ENCODE measurements at regions not wholly inside any gene's neighbourhood (a gene's known extent, or its start where the extent isn't known, plus 50 kb on each side); places are given as distances from the start of the nearest gene placed in this dataset.

- BruUV-seq (replicated peaks), result no TSS peak
- TF ChIP-seq POLR2A (IDR thresholded peaks at IDR 0.05; ENCODE audit: borderline replicate concordance, extremely low read depth, insufficient read depth, insufficient read length) (no peak), TCF7L2 (IDR thresholded peaks at IDR 0.05; ENCODE audit: borderline replicate concordance, extremely low read depth, insufficient read depth, insufficient read length) (no peak), EGR1 (IDR thresholded peaks at IDR 0.05; ENCODE audit: low read depth) (no peak), ZFX (IDR thresholded peaks at IDR 0.05) (no peak), MAX (IDR thresholded peaks at IDR 0.05) (no peak), SRF (IDR thresholded peaks at IDR 0.05; ENCODE audit: low read depth) (no peak), EZH2phosphoT487 (IDR thresholded peaks at IDR 0.05; ENCODE audit: borderline replicate concordance) (no peak), POLR2AphosphoS5 (IDR thresholded peaks at IDR 0.05; ENCODE audit: low read depth, low read length) (no peak), CBX3 (IDR thresholded peaks at IDR 0.05; ENCODE audit: low read depth) (no peak), ZBTB33 (IDR thresholded peaks at IDR 0.05; ENCODE audit: extremely low read depth, insufficient replicate concordance, low read length) (no peak), CTCF (IDR thresholded peaks at IDR 0.05 in 2 of 3, conservative IDR thresholded peaks at IDR 0.05 in 1 of 3; ENCODE audit: borderline replicate concordance in 1 of 3, insufficient read depth in 1 of 3, low read depth in 2 of 3, low read length in 2 of 3) (no peak), FOSL1 (IDR thresholded peaks at IDR 0.05; ENCODE audit: low read depth) (no peak), REST (IDR thresholded peaks at IDR 0.05; ENCODE audit: low read depth) (no peak), RAD21 (IDR thresholded peaks at IDR 0.05; ENCODE audit: low read depth) (no peak), YY1 (IDR thresholded peaks at IDR 0.05; ENCODE audit: extremely low read depth, insufficient replicate concordance, low read depth, low read length) (no peak), SP1 (IDR thresholded peaks at IDR 0.05; ENCODE audit: low read depth) (no peak), ATF3 (IDR thresholded peaks at IDR 0.05) (no peak), JUND (IDR thresholded peaks at IDR 0.05) (no peak)
- RAD21 ChIA-PET (ENCODE audit: low non-redundant PET in 1 of 2, low total read pairs in 2 of 2, uncharacterized antibody in 2 of 2, unreplicated experiment in 2 of 2), result no interaction called here
- H2AFZ ChIP-seq (ENCODE audit: low read depth, low read length, poor library complexity, severe bottlenecking), result no peak overlapping the region
- CTCF ChIA-PET, result no interaction called here
- H3K4me2 ChIP-seq (ENCODE audit: low read length), result no peak overlapping the region
- H3K9me3 ChIP-seq (ENCODE audit: control insufficient read depth in 1 of 2, insufficient read depth in 1 of 2, low read depth in 1 of 2, low read length in 2 of 2), result no peaks in the 10 kb centered on the region
- POLR2A ChIA-PET, result no interaction called here
- no peaks in the 10 kb centered on the region for H3K36me3 ChIP-seq (ENCODE audit: control insufficient read depth in 1 of 2, insufficient read depth in 2 of 2, low read length in 2 of 2)
- no peak overlapping the region for H3K4me3 ChIP-seq (replicated peaks in 1 of 2; ENCODE audit: low read depth in 1 of 2, low read length in 2 of 2)
- no peak overlapping the region for H3K9ac ChIP-seq (ENCODE audit: low read length)
- no peaks in the 10 kb centered on the region for H3K79me2 ChIP-seq (ENCODE audit: insufficient read depth, low read length)
- ATAC-seq (no peak), DNase-seq (ENCODE audit: low read depth, low spot score) (no peak)
- H3K4me1 ChIP-seq (ENCODE audit: control insufficient read depth in 1 of 2, insufficient read depth in 2 of 2, low read length in 2 of 2), result no peaks in the 10 kb centered on the region
- no peaks in the 10 kb centered on the region for H3K9me2 ChIP-seq (ENCODE audit: insufficient read depth)
- intact Hi-C loops (cut with micrococcal nuclease), result no loop called here
- H3K27me3 ChIP-seq (ENCODE audit: insufficient read depth, low read length), result no peaks in the 10 kb centered on the region
- no peaks in the 10 kb centered on the region for H4K20me1 ChIP-seq (ENCODE audit: insufficient read depth)
- no peak overlapping the region for H3K27ac ChIP-seq (ENCODE audit: low read depth, low read length)
These were observed 193.5 kb downstream of the CYYR1 start for GRCh38 chr21:26379561-26379960.

Data from HCT116 (cell line).